DMS114 treated with DMSO at 0.1 percent for 48 hours (cell line): ENCODE measurements at regions not wholly inside any gene's neighbourhood (a gene's known extent, or its start where the extent isn't known, plus 50 kb on each side); places are given as distances from the start of the nearest gene placed in this dataset.
"Not testable (repeated sequence)": the region's sequence is repeated elsewhere in the genome, so short reads cannot be mapped to it uniquely, and the experiment has no call there.

Experiments used
- DNase-seq: peaks from one replicate; lab custom pipeline; 2025; ENCODE audit not compliant: unreplicated experiment; lab: John Stamatoyannopoulos, UW

DNA sequence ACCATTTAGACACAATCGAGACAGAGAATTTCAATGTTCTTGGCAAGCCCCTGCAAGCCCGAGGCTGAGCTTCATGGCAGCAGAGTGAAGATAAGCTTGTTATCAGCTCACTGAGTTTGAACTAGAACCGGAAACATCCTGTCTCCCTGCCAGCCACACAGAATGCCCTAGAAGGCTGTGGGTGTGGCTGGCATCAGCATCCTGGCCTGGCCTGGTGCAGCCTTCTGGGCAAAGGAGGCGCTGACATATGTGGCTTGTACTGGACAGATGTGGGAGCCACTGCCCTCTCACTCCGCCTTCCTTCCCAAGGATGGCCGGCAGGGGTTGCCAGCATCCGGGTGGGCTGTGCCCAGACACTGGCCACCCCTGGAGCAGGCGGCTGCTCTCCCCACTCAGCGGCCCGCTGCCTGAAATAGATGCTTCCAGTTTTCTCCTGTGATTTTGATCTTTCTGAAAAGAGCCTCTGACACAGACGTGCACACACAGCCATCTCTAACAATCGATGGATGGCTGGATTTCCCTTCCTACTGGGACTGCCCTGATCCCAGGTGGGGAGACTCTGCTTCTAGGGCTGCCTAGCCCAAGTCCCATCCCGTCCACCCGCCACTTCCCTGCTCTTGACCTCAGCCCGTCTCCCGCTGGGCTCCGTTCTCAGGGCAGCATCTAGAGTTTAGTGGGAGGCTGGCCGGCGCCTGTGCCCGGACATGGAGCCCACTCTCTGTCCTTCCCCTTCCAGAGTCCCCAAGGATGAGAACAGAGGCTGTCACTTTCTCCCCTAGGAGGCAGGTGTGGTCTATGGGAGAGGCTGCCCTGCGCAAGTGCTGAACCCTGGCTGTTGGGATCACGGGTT is 149.7 kb downstream of the CTTN start:
- no peak for DNase-seq

DNA sequence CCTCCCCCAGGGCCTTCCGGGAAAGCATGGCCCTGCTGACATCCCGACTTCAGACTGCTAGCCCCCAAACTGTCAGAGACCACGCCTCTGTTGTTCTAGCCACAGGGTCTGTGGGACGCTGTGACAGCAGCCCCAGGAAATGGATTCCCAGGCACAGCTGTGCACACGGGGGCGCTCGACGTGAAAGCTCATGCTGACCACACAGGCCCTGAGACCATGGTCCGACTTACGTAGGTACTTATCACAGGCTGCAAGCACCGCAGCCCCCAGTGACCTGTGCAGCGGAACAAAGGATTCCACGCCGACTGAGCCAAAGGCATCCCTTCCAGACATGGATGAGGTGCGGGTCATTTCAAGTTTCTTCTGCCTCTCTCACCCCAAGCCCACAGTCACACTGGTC is 150.6 kb downstream of the CTTN start:
- DNase-seq, result no peak

GRCh38 chr11:70549386-70549785 is 151.1 kb downstream of the CTTN start:
- no peak for DNase-seq

GRCh38 chr11:70549796-70550195 is 151.5 kb downstream of the CTTN start:
- no peak for DNase-seq

DNA sequence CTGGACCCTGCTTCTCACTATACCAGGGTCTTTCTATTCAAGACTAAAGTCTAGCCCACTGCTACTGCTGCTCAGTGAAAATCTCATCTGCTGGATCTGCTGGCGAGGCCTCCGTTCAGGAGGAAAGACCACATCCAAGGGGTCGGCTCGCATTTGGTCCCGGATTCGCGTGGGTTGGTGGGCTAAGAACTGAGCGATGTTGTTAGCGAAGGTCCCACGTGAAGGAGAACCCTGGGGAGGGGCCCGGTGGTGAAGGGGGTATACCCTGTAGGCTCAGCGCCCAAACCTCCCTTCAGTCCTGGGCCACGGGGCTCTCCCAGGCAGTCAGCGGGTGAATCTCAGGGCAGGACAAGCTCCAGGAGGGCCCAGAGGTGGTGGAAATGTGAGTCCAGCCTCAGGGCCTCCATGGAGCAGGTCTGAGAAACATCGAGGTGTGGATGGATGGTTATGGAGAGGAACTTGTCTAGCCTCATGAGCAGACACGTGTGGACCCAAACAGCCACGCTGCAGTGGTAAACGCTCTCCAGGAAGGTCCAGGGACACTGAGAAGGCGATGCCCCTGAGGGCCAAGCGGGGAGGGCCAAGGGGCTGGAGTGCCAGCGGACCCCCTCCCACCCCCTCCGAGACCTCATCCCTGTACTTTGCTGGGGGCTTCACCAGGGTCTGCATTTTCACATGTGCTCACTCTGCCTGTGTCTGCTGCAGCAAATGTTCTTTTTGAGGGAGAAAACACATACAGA is 152.3 kb downstream of the CTTN start:
- no peak for DNase-seq

GRCh38 chr11:70551351-70552166 is 153.2 kb downstream of the CTTN start:
- DNase-seq, result no peak

GRCh38 chr11:70552167-70553150 is 154.1 kb downstream of the CTTN start:
- no peak for DNase-seq

DNA sequence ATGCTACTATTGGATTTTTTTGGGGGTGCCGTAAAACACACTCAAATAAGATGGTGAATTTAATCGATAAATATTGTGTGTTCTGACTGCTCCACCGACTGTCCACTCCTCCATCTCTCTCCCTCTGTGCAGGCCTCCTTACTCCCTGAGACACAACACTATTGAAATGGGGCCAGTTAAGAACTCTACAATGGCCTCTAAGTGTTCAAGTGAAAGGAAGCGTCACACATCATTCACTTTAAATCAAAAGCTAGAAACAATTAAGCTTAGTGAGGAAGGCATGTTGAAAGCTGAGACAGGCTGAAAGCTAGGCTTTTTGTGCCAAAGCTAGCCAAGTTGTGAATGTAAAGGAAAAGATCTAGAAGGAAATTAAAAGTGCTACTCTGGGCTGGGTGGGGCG is 156.7 kb downstream of the CTTN start:
- DNase-seq, result no peak

DNA sequence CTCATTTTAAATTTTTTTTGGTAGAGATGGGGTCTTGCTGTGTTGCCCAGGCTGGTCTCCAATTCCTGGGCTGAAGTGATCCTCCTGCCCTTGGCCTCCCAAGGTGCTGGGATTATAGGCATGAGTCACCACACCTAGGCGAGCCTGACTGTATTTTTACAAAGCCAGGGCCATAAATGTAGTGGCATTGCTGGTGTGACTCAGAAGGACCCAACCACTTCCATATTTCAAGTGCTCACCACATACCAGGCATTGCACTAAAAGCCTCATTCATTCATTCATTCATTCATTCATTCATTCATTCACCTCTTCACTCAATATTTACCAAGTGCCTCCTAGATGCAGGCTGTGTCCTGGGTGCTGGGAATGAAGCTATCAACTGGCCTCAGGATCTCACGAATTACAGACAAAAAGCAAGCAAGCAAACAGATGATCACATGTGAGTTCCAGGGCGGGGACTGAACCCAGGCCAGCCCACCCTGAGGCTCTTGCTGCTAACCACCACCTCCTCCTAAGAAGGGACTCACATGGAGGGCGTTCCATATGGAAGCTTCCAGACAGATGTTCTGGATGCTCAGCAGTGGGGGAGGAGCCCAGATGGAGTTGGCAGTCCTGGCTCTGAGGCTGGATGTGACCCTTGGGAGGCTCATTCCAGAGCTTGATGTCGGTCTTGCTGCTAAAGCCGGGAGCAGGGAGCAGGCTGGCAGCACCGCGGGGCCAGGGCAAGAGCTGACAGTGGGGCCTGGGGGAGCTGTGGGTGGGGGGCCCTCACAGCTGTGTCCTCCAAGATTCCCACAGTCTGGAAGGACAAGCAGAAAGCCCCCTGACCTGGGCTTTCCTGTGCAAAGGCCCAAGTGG is 158.8 kb downstream of the CTTN start:
- no peak for DNase-seq

DNA sequence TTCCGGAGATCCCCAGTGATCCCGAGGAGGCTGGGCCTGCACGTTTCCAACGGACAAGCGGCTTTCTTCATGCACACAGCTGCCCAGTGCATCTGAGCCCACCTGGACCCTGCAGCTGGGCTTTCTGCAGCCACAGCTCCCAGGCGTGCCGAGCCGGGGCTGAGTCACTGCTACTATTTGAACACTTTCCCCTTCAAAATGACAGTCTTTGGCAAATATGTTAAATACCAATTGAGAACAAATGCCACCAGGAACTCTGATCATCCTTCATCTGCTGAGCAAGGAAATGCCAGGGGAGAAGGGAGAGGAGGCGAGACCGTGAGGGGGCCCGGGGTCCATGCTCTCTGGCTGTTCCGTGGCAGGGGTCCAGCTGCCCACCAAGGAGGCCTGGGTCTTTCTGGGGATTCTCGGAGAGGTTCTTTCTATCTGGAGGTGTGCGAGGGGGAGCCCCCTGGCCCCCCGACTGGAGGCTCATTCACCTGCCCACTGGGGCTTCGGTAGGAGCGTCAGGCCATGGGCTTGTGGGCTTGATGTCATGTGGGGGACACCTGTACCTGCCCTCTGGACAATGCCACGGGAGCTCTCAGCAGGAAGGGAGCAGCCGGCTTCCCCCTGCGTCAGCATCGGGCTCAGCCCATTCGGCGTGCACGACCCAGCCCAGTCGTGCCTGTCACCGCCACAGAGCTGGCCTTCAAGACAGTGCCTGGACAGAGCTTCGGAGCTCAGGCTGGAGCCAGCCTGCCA is 159.6 kb downstream of the CTTN start:
- DNase-seq, result no peak

- DNase-seq, result no peak
These were observed 160.4 kb downstream of the CTTN start for GRCh38 chr11:70558681-70559080.

- DNase-seq, result no peak
These were observed 161.2 kb downstream of the CTTN start for GRCh38 chr11:70559516-70559915.

DNA sequence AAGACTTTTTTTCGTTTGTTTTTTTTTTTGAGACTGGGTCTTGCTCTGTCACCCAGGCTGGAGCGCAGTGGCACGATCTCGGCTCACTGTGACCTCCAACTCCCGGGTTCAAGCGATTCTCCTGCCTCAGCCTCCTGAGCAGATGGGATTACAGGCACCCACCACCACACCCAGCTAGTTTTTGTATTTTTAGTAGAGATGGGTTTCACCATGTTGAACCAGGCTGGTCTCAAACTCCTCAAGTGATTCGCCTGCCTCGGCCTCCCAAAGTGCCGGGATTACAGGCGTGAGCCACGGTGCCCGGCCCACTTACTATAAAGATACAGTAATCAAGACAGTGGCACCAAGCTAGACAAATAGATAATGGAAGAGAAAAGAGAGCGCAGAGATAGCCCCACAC is 162.3 kb downstream of the CTTN start:
- not testable (repeated sequence) for DNase-seq

DNA sequence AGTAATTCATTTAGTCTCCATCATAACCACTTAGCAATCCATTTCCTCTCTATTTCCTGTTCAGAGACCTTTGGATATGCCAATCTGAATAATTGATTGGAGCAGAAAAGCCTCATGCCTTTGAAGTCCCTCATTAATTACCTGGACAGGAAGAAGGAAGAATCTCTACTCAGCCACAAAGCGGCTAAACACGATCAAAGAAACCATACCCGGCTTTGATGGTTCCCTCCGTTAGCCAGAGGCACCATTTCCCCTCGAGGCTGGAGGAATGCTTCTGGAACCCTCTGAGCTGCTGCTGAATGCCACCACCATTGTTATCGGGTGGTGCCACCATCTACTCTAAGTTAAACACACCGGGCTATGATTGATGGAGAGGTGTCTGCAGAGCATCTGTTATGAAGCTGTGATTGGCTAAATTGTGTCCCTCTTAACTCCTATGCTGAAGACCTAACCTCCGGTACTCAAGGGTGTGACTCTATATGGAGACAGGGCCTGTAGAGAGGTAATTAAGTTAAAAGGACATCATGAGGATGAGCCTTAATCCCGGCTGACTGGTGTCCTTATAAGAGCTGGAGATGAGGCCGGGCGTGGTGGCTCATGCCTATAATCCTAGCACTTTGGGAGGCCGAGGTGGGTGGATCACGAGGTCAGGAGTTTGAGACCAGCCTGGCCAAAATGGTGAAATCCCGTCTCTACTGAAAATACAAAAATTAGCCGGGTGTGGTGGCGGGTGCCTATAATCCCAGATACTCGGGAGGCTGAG is 168.6 kb downstream of the CTTN start:
- no peak for DNase-seq

GRCh38 chr11:70567680-70568034 is 169.3 kb downstream of the CTTN start:
- DNase-seq, result no peak

DNA sequence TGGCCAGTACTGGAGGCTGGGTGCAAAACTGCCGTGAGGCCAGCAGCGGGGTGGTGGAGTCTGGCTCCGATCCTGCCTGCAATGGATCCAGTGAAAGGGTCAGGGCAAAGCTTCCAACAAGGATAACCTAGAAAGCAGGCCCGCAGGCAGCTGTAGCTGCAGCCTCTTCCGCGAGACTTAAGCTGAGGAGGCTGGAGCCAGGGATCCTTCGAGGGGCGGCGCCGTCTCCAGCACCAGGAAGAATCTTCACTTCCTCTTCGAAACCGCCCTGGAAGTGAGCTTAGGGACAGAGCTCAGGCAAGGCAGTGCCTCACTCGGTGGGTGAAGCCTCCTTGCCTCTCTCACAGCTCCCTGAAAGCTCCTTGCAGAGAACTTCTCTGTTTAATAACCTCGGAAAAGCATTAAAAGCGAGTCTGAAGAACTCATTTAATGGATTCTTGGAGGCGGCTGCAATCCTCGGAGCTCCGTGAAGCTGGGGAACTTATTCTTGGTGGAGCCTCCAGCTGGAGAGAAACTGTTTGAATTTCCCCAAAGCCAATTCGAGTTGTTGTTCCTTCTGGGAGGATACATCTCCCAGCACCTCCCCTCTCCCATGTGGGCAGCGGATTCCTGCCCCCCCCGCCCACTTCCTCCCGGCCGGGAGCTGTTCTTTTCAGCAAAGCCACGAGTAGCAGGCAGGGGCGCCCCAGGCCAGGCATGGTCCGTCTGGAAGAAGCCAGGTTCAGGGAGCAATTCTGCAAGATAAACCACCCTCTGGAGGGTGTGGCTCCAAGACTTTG is 169.9 kb downstream of the CTTN start:
- DNase-seq, result no peak
